DOHH2 (cell line): ENCODE measurements at regions not wholly inside any gene's neighbourhood (a gene's known extent, or its start where the extent isn't known, plus 50 kb on each side); places are given as distances from the start of the nearest gene placed in this dataset.

Source experiments
- EZH2phosphoT487 ChIP-seq: fragments of 200-600 bp; sonication (generic); IDR thresholded peaks from 2 replicates; pipeline ENCODE4 v1.6.1; 2017; ENCODE audit warnings: borderline replicate concordance, mild to moderate bottlenecking, antibody characterized with exemption, low read length, moderate library complexity, mixed read lengths
- TF ChIP-seq, protein P1 (sequence below): fragments of 200-600 bp; sonication (generic); IDR thresholded peaks from one replicate; pipeline ENCODE4 v1.5.1; 2014; ENCODE audit warnings: antibody characterized with exemption, mild to moderate bottlenecking, low read depth, low read length; ENCODE audit not compliant: poor library complexity, severe bottlenecking

DNA sequence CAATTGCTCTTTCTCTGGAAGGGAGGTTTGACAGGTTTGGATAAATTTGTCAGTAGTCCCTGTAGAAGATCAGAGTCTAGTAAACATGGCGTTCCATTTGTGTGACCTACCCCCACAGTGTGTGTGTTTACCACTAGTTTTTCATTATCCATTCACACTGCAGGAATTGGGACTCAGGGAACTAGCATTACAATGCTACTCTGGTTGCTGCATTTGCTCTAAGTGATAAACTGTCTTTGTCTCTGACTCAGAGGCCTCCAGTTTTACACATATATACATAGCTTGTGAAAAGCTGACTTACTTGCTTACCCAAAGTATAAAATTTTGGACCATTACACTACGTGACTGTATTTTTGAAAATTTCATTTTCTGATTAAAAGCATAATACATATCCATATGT lies 1604.0 kb downstream of the REEP3 start:
- TF ChIP-seq, protein P1, sequence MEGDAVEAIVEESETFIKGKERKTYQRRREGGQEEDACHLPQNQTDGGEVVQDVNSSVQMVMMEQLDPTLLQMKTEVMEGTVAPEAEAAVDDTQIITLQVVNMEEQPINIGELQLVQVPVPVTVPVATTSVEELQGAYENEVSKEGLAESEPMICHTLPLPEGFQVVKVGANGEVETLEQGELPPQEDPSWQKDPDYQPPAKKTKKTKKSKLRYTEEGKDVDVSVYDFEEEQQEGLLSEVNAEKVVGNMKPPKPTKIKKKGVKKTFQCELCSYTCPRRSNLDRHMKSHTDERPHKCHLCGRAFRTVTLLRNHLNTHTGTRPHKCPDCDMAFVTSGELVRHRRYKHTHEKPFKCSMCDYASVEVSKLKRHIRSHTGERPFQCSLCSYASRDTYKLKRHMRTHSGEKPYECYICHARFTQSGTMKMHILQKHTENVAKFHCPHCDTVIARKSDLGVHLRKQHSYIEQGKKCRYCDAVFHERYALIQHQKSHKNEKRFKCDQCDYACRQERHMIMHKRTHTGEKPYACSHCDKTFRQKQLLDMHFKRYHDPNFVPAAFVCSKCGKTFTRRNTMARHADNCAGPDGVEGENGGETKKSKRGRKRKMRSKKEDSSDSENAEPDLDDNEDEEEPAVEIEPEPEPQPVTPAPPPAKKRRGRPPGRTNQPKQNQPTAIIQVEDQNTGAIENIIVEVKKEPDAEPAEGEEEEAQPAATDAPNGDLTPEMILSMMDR: no peak
- no peak for TF ChIP-seq EZH2phosphoT487
